ENCODE measurements at regions not wholly inside any gene's neighbourhood (a gene's known extent, or its start where the extent isn't known, plus 50 kb on each side); places are given as distances from the start of the nearest gene placed in this dataset.

DNA sequence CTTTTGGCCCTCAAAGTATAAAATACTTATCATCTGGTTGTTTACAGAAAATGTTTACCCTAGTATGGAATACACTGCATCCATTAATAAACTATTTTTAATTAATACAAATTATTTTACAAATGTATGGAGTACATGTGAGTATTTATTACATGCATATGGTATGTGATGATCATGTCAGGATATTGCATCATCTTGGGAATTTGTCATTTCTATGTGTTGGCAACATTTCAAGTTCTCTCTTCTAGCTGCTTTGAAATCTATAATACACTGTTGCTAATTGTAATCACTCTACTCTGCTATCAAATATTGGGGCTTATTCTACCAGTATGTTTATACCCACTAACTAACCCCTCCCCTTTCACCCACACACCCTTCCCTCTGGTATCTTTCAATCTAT, 103.9 kb upstream of the THSD7A start:
- Histone ChIP-seq H3K4me1 (no peaks in the 10 kb centered on the region), H3K27me3 (replicated peaks; ENCODE audit: control insufficient read depth, insufficient read depth, low read length) (no peaks in the 10 kb centered on the region), H3K4me3 (ENCODE audit: low read depth, low read length) (no peak overlapping the region), H3K36me3 (ENCODE audit: control insufficient read depth, insufficient read depth, low read length) (no peaks in the 10 kb centered on the region), H3K9me3 (no peaks in the 10 kb centered on the region)
- intact Hi-C loops (cut with micrococcal nuclease; ENCODE audit: unreplicated experiment), result no loop called here
- no peak for DNase-seq
- no peak overlapping the region for H3K4me3 Mint-ChIP-seq (ENCODE audit: unreplicated experiment)
- ChIA-PET POLR2A (no interaction called here), CTCF (no interaction called here)
- no peak overlapping the region for H3K27ac Mint-ChIP-seq (ENCODE audit: unreplicated experiment)
- H3K4me1 Mint-ChIP-seq (ENCODE audit: low read depth, unreplicated experiment), result no peaks in the 10 kb centered on the region
- BruUV-seq (replicated peaks), result no TSS peak
- H3K27me3 Mint-ChIP-seq (ENCODE audit: insufficient read depth, unreplicated experiment), result no peaks in the 10 kb centered on the region
- no peaks in the 10 kb centered on the region for H3K9me3 Mint-ChIP-seq (ENCODE audit: unreplicated experiment)
- no peaks in the 10 kb centered on the region for H3K36me3 Mint-ChIP-seq (ENCODE audit: insufficient read depth, unreplicated experiment)
- TF ChIP-seq, protein P1, sequence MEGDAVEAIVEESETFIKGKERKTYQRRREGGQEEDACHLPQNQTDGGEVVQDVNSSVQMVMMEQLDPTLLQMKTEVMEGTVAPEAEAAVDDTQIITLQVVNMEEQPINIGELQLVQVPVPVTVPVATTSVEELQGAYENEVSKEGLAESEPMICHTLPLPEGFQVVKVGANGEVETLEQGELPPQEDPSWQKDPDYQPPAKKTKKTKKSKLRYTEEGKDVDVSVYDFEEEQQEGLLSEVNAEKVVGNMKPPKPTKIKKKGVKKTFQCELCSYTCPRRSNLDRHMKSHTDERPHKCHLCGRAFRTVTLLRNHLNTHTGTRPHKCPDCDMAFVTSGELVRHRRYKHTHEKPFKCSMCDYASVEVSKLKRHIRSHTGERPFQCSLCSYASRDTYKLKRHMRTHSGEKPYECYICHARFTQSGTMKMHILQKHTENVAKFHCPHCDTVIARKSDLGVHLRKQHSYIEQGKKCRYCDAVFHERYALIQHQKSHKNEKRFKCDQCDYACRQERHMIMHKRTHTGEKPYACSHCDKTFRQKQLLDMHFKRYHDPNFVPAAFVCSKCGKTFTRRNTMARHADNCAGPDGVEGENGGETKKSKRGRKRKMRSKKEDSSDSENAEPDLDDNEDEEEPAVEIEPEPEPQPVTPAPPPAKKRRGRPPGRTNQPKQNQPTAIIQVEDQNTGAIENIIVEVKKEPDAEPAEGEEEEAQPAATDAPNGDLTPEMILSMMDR (IDR thresholded peaks at IDR 0.05; ENCODE audit: insufficient read depth in 1 of 2, low read depth in 1 of 2, low read length in 1 of 2, severe bottlenecking in 1 of 2, unreplicated experiment in 1 of 2), result no peak

DNA sequence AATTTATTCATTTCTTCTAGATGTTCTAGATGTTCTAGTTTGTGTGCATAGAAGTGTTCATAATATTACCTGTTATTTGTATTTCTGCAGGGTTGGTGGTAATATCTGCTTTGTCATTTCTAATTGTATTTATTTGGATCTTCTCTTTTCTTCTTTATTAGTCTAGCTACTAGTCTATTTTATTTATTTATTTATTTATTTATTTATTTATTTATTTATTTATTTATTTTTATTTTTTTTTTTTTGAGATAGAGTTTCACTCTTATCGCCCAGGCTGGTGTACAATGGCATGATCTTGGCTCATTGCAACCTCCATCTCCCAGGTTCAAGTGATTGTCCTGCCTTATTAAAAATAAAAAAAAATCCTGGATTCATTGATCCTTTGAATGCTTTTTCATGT, 114.8 kb upstream of the THSD7A start:
- H3K4me3 Mint-ChIP-seq (ENCODE audit: unreplicated experiment), result no peak overlapping the region
- H3K36me3 ChIP-seq (ENCODE audit: control insufficient read depth, insufficient read depth, low read length), result no peaks in the 10 kb centered on the region
- no peak overlapping the region for H3K4me3 ChIP-seq (ENCODE audit: low read depth, low read length)
- H3K27me3 ChIP-seq (replicated peaks; ENCODE audit: control insufficient read depth, insufficient read depth, low read length), result no peaks in the 10 kb centered on the region
- no peaks in the 10 kb centered on the region for H3K36me3 Mint-ChIP-seq (ENCODE audit: insufficient read depth, unreplicated experiment)
- no TSS peak for BruUV-seq (replicated peaks)
- no peak overlapping the region for H3K27ac Mint-ChIP-seq (ENCODE audit: unreplicated experiment)
- H3K4me1 ChIP-seq, result no peaks in the 10 kb centered on the region
- no peaks in the 10 kb centered on the region for H3K9me3 ChIP-seq
- ChIA-PET CTCF (no interaction called here), POLR2A (no interaction called here)
- no peaks in the 10 kb centered on the region for H3K9me3 Mint-ChIP-seq (ENCODE audit: unreplicated experiment)
- H3K4me1 Mint-ChIP-seq (ENCODE audit: low read depth, unreplicated experiment), result no peaks in the 10 kb centered on the region
- intact Hi-C loops (cut with micrococcal nuclease; ENCODE audit: unreplicated experiment), result no loop called here
- H3K27me3 Mint-ChIP-seq (ENCODE audit: insufficient read depth, unreplicated experiment), result no peaks in the 10 kb centered on the region
- TF ChIP-seq, protein P1 (IDR thresholded peaks at IDR 0.05; ENCODE audit: insufficient read depth in 1 of 2, low read depth in 1 of 2, low read length in 1 of 2, severe bottlenecking in 1 of 2, unreplicated experiment in 1 of 2), result no peak
- DNase-seq, result no peak

DNA sequence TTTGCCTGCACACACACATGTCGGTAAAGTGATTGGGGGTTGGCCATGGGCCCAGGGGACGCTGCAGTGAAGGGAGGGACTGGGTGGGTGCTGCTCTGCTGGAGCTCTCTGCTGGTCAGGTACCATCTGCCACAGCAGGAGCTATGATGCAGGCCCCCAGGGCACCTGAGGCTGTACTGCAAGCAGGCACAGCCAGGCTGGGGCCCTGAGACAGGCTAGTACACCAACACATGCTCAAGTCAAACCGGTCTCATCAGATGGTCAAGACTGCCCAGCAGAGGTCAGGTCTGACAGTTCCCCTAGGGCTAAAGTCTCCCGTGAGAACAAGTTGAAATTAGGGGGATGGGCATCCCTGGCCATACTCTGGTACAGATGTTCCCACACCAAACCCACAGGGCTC, 118.3 kb upstream of the THSD7A start:
- Histone ChIP-seq H3K36me3 (ENCODE audit: control insufficient read depth, insufficient read depth, low read length) (no peaks in the 10 kb centered on the region), H3K27me3 (replicated peaks; ENCODE audit: control insufficient read depth, insufficient read depth, low read length) (no peaks in the 10 kb centered on the region), H3K4me1 (no peaks in the 10 kb centered on the region), H3K9me3 (no peaks in the 10 kb centered on the region), H3K4me3 (ENCODE audit: low read depth, low read length) (no peak overlapping the region)
- intact Hi-C loops (cut with micrococcal nuclease; ENCODE audit: unreplicated experiment), result no loop called here
- POLR2A ChIA-PET, result no interaction called here
- no peak overlapping the region for H3K4me3 Mint-ChIP-seq (ENCODE audit: unreplicated experiment)
- H3K9me3 Mint-ChIP-seq (ENCODE audit: unreplicated experiment), result no peaks in the 10 kb centered on the region
- H3K4me1 Mint-ChIP-seq (ENCODE audit: low read depth, unreplicated experiment), result no peaks in the 10 kb centered on the region
- BruUV-seq (replicated peaks), result no TSS peak
- no peak overlapping the region for H3K27ac Mint-ChIP-seq (ENCODE audit: unreplicated experiment)
- H3K36me3 Mint-ChIP-seq (ENCODE audit: insufficient read depth, unreplicated experiment), result no peaks in the 10 kb centered on the region
- CTCF ChIA-PET, result no interaction called here
- no peaks in the 10 kb centered on the region for H3K27me3 Mint-ChIP-seq (ENCODE audit: insufficient read depth, unreplicated experiment)
- no peak for DNase-seq
- TF ChIP-seq, protein P1 (IDR thresholded peaks at IDR 0.05; ENCODE audit: insufficient read depth in 1 of 2, low read depth in 1 of 2, low read length in 1 of 2, severe bottlenecking in 1 of 2, unreplicated experiment in 1 of 2), result no peak

Measured in Caco-2 (cell line).